HEK293 (cell line): ENCODE measurements at regions not wholly inside any gene's neighbourhood (a gene's known extent, or its start where the extent isn't known, plus 50 kb on each side); places are given as distances from the start of the nearest gene placed in this dataset.
A peak's percentile ranks its signal among the peaks of the same experiment; 100 is the strongest.

Experiments
- EGR2 ChIP-seq: fragments of 450-650 bp; formaldehyde crosslinking; IDR thresholded peaks from 2 replicates; pipeline ENCODE4 v1.5.1; 2016; ENCODE audit warnings: low read depth, missing biosample characterization, missing genetic modification characterization
- IKZF3 ChIP-seq: fragments of 450-650 bp; IDR thresholded peaks from 2 replicates; pipeline ENCODE4 v1.5.0; 2018; ENCODE audit warnings: missing biosample characterization, mild to moderate bottlenecking, missing genetic modification characterization, moderate library complexity
- KLF9 ChIP-seq: fragments of 450-650 bp; formaldehyde crosslinking; IDR thresholded peaks from 2 replicates; pipeline ENCODE4 v1.5.1; 2016; ENCODE audit warnings: missing biosample characterization, missing genetic modification characterization, low read depth
- ZBTB1 ChIP-seq: fragments of 450-650 bp; formaldehyde crosslinking; IDR thresholded peaks from 2 replicates; pipeline ENCODE4 v1.5.1; 2016; ENCODE audit warnings: missing biosample characterization, missing genetic modification characterization
- ZBTB17 ChIP-seq: fragments of 450-650 bp; formaldehyde crosslinking; IDR thresholded peaks from 2 replicates; pipeline ENCODE4 v1.5.1; 2016; ENCODE audit warnings: missing biosample characterization, missing genetic modification characterization
- ZFHX2 ChIP-seq: fragments of 450-650 bp; formaldehyde crosslinking; conservative IDR thresholded peaks from 2 replicates; pipeline ENCODE4 v1.5.1; 2016; ENCODE audit warnings: missing biosample characterization, missing genetic modification characterization
- ZNF132 ChIP-seq: fragments of 450-650 bp; formaldehyde crosslinking; IDR thresholded peaks from 2 replicates; pipeline ENCODE4 v1.5.1; 2017; ENCODE audit warnings: missing biosample characterization, missing genetic modification characterization, borderline replicate concordance
- ZNF146 ChIP-seq: fragments of 450-650 bp; formaldehyde crosslinking; IDR thresholded peaks from 2 replicates; pipeline ENCODE4 v1.5.1; 2016; ENCODE audit warnings: missing biosample characterization, missing genetic modification characterization
- ZNF155 ChIP-seq: fragments of 450-650 bp; formaldehyde crosslinking; IDR thresholded peaks from 2 replicates; pipeline ENCODE4 v1.5.1; 2016; ENCODE audit warnings: missing biosample characterization, missing genetic modification characterization
- ZNF24 ChIP-seq: fragments of 450-650 bp; formaldehyde crosslinking; IDR thresholded peaks from 2 replicates; pipeline ENCODE4 v1.5.1; 2016; ENCODE audit warnings: missing biosample characterization, missing genetic modification characterization
- ZNF274 ChIP-seq, 2 experiments: fragments of 200-500 bp in 1 of 2; fragments of 450-650 bp in 1 of 2; sonication (Bioruptor generic) in 1 of 2; formaldehyde crosslinking in 1 of 2; IDR thresholded peaks; 2 replicates each; pipeline versions ENCODE4 v1.5.1 to v1.6.1; 2014 to 2016; ENCODE audit warnings: borderline replicate concordance in 1 of 2, inconsistent platforms in 1 of 2, low read length in 1 of 2, missing biosample characterization in 1 of 2, missing genetic modification characterization in 1 of 2
- ZNF280C ChIP-seq: fragments of 450-650 bp; formaldehyde crosslinking; IDR thresholded peaks from 2 replicates; pipeline ENCODE4 v1.5.1; 2016; ENCODE audit warnings: missing biosample characterization, missing genetic modification characterization
- ZNF335 ChIP-seq: fragments of 450-650 bp; formaldehyde crosslinking; conservative IDR thresholded peaks from 2 replicates; pipeline ENCODE4 v1.5.1; 2016; ENCODE audit warnings: missing biosample characterization, missing genetic modification characterization
- ZNF391 ChIP-seq: fragments of 450-650 bp; formaldehyde crosslinking; IDR thresholded peaks from 2 replicates; pipeline ENCODE4 v1.5.1; 2016; ENCODE audit warnings: low read depth, missing biosample characterization, missing genetic modification characterization, borderline replicate concordance
- ZNF488 ChIP-seq: fragments of 450-650 bp; formaldehyde crosslinking; IDR thresholded peaks from 2 replicates; pipeline ENCODE4 v1.5.1; 2016; ENCODE audit warnings: missing biosample characterization, missing genetic modification characterization
- ZNF521 ChIP-seq: fragments of 450-650 bp; formaldehyde crosslinking; IDR thresholded peaks from 2 replicates; pipeline ENCODE4 v1.5.1; 2017; ENCODE audit warnings: missing biosample characterization, mild to moderate bottlenecking, missing genetic modification characterization
- ZNF555 ChIP-seq: fragments of 450-650 bp; formaldehyde crosslinking; conservative IDR thresholded peaks from 2 replicates; pipeline ENCODE4 v1.5.1; 2017; ENCODE audit warnings: missing biosample characterization, mild to moderate bottlenecking, missing genetic modification characterization, inconsistent platforms
- ZNF654 ChIP-seq: fragments of 450-650 bp; formaldehyde crosslinking; IDR thresholded peaks from 2 replicates; pipeline ENCODE4 v1.5.1; 2016; ENCODE audit warnings: low read depth, missing biosample characterization, missing genetic modification characterization
- ZNF707 ChIP-seq: fragments of 450-650 bp; formaldehyde crosslinking; IDR thresholded peaks from 2 replicates; pipeline ENCODE4 v1.5.1; 2016; ENCODE audit warnings: missing biosample characterization, missing genetic modification characterization
- ZNF777 ChIP-seq: fragments of 450-650 bp; formaldehyde crosslinking; IDR thresholded peaks from 2 replicates; pipeline ENCODE4 v1.5.1; 2017; ENCODE audit warnings: missing biosample characterization, missing genetic modification characterization, borderline replicate concordance
- ZNF792 ChIP-seq: fragments of 450-650 bp; formaldehyde crosslinking; IDR thresholded peaks from 2 replicates; pipeline ENCODE4 v1.5.1; 2016; ENCODE audit warnings: missing biosample characterization, missing genetic modification characterization
- TF ChIP-seq, protein P1 (sequence below): fragments of 450-650 bp; formaldehyde crosslinking; IDR thresholded peaks from 2 replicates; pipeline ENCODE4 v1.5.1; 2016; ENCODE audit warnings: missing biosample characterization, missing genetic modification characterization
- TF ChIP-seq, protein P2 (sequence below): fragments of 450-650 bp; formaldehyde crosslinking; conservative IDR thresholded peaks from 2 replicates; pipeline ENCODE4 v1.5.1; 2016; ENCODE audit warnings: low read depth, missing biosample characterization, missing genetic modification characterization
- TF ChIP-seq, protein P3 (sequence below): fragments of 450-650 bp; formaldehyde crosslinking; IDR thresholded peaks from 2 replicates; pipeline ENCODE4 v1.5.1; 2016; ENCODE audit warnings: missing biosample characterization, missing genetic modification characterization
- TF ChIP-seq, protein P4 (sequence below): fragments of 450-650 bp; formaldehyde crosslinking; IDR thresholded peaks from 2 replicates; pipeline ENCODE4 v1.5.1; 2016; ENCODE audit warnings: missing biosample characterization, missing genetic modification characterization

- TF ChIP-seq ZNF777 (tag by site-specific recombination) (no peak), IKZF3 (tag by site-specific recombination) (no peak), ZBTB1 (tag by site-specific recombination) (no peak), ZNF155 (tag by site-specific recombination) (no peak), KLF9 (tag by site-specific recombination) (no peak), ZNF335 (peak; percentile 49; the same call in 1 of the 2 replicates), ZNF146 (no peak), EGR2 (peak; percentile 38; the same call in 1 of the 2 replicates), ZNF132 (no peak), ZNF654 (tag by site-specific recombination) (peak; percentile 90), ZNF280C (tag by site-specific recombination) (no peak), ZNF792 (no peak), ZNF707 (tag by site-specific recombination) (no peak), ZFHX2 (tag by site-specific recombination) (peak; percentile 47; the same call in 1 of the 2 replicates), ZNF24 (no peak; the same call in 1 of the 2 replicates), ZNF555 (tag by site-specific recombination) (no peak), ZNF521 (tag by site-specific recombination) (no peak), ZNF274 (IDR thresholded peaks at IDR 0.05; ENCODE audit: low read length) (no peak), ZNF274 (tag by site-specific recombination; IDR thresholded peaks at IDR 0.05; ENCODE audit: borderline replicate concordance) (no peak), ZNF488 (no peak), ZNF391 (no peak), ZBTB17 (0 out of 2 replicates have a peak, but pooled peaks have one; percentile 22)
- TF ChIP-seq, protein P1, sequence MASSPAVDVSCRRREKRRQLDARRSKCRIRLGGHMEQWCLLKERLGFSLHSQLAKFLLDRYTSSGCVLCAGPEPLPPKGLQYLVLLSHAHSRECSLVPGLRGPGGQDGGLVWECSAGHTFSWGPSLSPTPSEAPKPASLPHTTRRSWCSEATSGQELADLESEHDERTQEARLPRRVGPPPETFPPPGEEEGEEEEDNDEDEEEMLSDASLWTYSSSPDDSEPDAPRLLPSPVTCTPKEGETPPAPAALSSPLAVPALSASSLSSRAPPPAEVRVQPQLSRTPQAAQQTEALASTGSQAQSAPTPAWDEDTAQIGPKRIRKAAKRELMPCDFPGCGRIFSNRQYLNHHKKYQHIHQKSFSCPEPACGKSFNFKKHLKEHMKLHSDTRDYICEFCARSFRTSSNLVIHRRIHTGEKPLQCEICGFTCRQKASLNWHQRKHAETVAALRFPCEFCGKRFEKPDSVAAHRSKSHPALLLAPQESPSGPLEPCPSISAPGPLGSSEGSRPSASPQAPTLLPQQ (tag by site-specific recombination), result no peak
- TF ChIP-seq, protein P2, sequence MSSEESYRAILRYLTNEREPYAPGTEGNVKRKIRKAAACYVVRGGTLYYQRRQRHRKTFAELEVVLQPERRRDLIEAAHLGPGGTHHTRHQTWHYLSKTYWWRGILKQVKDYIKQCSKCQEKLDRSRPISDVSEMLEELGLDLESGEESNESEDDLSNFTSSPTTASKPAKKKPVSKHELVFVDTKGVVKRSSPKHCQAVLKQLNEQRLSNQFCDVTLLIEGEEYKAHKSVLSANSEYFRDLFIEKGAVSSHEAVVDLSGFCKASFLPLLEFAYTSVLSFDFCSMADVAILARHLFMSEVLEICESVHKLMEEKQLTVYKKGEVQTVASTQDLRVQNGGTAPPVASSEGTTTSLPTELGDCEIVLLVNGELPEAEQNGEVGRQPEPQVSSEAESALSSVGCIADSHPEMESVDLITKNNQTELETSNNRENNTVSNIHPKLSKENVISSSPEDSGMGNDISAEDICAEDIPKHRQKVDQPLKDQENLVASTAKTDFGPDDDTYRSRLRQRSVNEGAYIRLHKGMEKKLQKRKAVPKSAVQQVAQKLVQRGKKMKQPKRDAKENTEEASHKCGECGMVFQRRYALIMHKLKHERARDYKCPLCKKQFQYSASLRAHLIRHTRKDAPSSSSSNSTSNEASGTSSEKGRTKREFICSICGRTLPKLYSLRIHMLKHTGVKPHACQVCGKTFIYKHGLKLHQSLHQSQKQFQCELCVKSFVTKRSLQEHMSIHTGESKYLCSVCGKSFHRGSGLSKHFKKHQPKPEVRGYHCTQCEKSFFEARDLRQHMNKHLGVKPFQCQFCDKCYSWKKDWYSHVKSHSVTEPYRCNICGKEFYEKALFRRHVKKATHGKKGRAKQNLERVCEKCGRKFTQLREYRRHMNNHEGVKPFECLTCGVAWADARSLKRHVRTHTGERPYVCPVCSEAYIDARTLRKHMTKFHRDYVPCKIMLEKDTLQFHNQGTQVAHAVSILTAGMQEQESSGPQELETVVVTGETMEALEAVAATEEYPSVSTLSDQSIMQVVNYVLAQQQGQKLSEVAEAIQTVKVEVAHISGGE (tag by site-specific recombination), result no peak
- TF ChIP-seq, protein P3, sequence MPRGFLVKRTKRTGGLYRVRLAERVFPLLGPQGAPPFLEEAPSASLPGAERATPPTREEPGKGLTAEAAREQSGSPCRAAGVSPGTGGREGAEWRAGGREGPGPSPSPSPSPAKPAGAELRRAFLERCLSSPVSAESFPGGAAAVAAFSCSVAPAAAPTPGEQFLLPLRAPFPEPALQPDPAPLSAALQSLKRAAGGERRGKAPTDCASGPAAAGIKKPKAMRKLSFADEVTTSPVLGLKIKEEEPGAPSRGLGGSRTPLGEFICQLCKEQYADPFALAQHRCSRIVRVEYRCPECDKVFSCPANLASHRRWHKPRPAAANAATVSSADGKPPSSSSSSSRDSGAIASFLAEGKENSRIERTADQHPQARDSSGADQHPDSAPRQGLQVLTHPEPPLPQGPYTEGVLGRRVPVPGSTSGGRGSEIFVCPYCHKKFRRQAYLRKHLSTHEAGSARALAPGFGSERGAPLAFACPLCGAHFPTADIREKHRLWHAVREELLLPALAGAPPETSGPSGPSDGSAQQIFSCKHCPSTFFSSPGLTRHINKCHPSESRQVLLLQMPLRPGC (tag by site-specific recombination), result no peak
- TF ChIP-seq, protein P4, sequence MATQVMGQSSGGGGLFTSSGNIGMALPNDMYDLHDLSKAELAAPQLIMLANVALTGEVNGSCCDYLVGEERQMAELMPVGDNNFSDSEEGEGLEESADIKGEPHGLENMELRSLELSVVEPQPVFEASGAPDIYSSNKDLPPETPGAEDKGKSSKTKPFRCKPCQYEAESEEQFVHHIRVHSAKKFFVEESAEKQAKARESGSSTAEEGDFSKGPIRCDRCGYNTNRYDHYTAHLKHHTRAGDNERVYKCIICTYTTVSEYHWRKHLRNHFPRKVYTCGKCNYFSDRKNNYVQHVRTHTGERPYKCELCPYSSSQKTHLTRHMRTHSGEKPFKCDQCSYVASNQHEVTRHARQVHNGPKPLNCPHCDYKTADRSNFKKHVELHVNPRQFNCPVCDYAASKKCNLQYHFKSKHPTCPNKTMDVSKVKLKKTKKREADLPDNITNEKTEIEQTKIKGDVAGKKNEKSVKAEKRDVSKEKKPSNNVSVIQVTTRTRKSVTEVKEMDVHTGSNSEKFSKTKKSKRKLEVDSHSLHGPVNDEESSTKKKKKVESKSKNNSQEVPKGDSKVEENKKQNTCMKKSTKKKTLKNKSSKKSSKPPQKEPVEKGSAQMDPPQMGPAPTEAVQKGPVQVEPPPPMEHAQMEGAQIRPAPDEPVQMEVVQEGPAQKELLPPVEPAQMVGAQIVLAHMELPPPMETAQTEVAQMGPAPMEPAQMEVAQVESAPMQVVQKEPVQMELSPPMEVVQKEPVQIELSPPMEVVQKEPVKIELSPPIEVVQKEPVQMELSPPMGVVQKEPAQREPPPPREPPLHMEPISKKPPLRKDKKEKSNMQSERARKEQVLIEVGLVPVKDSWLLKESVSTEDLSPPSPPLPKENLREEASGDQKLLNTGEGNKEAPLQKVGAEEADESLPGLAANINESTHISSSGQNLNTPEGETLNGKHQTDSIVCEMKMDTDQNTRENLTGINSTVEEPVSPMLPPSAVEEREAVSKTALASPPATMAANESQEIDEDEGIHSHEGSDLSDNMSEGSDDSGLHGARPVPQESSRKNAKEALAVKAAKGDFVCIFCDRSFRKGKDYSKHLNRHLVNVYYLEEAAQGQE (tag by site-specific recombination), result no peak
Observed at GRCh38 chr12:65556676-65557437, 267.4 kb upstream of the HMGA2 start (continued).
